Activated naive CD8-positive, alpha-beta T cell treated with anti-CD3 and anti-CD28 coated beads, Interleukin-2, amount 50 U/mL, for 24 hours (primary cell): ENCODE measurements at regions not wholly inside any gene's neighbourhood (a gene's known extent, or its start where the extent isn't known, plus 50 kb on each side); places are given as distances from the start of the nearest gene placed in this dataset.

Source experiments
- ATAC-seq: fragments of 150-1000 bp; cut with Tn5 transposase; one replicate; pipeline ENCODE4 v1.10.0; 2021
- DNase-seq: peaks from one replicate; pipeline ENCODE4 v3.0.0; 2021
- H3K27ac Mint-ChIP-seq: one replicate; pipeline ENCODE4 v1.8.0; 2021; ENCODE audit warnings: mild to moderate bottlenecking, mixed read lengths
- H3K27me3 Mint-ChIP-seq: one replicate; pipeline ENCODE4 v1.8.0; 2021; ENCODE audit warnings: mixed read lengths
- H3K36me3 Mint-ChIP-seq: one replicate; pipeline ENCODE4 v1.8.0; 2021; ENCODE audit warnings: low read depth, mixed read lengths
- H3K4me1 Mint-ChIP-seq: one replicate; pipeline ENCODE4 v1.8.0; 2021; ENCODE audit warnings: mixed read lengths
- H3K4me3 Mint-ChIP-seq: one replicate; pipeline ENCODE4 v1.8.0; 2021; ENCODE audit warnings: mild to moderate bottlenecking, moderate library complexity, mixed read lengths
- H3K9me3 Mint-ChIP-seq: one replicate; pipeline ENCODE4 v1.8.0; 2021; ENCODE audit warnings: mixed read lengths

DNA sequence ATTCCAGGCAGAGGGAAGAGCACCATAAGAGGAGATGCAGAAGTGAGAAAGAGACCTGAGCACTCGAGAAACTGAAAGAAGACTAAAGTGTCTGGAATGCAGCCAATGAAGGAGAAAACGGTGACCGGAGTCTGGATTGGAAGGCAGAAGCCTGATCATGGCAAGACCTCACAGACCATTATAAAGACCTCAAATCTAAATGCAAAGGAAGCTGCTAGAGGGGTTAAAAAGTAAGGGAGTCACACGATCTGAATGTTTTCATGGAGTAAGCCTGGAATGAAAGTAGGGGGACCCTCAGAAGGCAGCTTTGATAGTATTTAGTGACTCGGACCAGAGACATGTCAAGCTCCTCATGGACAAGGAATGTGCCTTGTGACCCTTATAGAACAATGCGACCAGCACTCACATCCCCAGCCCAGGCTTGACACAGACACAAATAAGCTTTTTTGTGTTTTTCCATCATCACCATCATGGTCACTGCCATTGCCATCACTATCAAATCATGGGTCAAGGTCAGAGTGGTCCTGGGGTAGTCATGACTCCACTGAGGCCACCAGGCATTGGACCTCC is 183.6 kb downstream of the SEC16B start:
- Mint-ChIP-seq H3K9me3 (no peaks in the 10 kb centered on the region), H3K36me3 (no peaks in the 10 kb centered on the region), H3K4me3 (no peak overlapping the region), H3K27ac (no peak overlapping the region), H3K4me1 (no peaks in the 10 kb centered on the region), H3K27me3 (no peaks in the 10 kb centered on the region)
- no peak for DNase-seq
- no peak for ATAC-seq

DNA sequence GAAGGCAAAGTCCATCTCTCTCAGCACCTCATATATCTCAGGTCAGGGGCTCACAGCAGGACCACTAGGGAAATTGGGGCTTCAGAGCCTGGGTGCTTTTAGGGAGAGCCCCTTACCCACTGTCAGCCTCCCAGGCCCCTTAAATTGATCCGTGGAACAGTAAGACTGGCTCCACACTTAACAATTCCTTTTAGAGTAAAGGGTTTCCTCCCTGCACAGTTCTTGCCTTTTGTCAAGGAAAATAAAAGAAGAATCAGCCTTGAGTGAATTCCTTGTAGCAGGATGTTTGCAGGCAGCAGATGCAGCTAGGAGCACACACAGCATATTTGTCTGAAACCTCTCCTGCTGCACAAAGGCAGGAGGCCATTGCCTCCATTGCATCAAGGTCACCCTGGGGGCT is 184.9 kb downstream of the SEC16B start:
- ATAC-seq: no peak

DNA sequence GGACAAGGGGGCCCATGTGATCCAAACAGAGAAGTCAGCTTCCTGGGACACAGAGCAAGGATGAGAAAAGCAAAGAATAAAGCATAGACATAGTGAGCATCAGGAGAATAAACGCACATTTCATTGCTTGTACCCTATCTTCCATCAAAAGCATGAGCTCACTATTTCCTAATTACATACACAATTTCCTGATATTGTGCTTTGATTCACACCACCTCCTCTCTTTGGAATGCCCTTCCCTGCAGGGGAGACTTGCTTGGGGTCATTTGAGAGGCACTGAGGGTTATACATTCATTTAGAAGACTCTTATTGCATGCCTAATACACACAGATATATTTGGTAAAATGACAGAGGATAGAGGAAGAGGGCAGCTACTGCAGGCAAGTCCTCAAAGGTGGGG is 185.4 kb downstream of the SEC16B start:
- ATAC-seq (no peak), DNase-seq (no peak)
- no peaks in the 10 kb centered on the region for H3K27me3 Mint-ChIP-seq
- H3K4me1 Mint-ChIP-seq: no peaks in the 10 kb centered on the region
- H3K27ac Mint-ChIP-seq: no peak overlapping the region
- H3K9me3 Mint-ChIP-seq: no peaks in the 10 kb centered on the region
- H3K36me3 Mint-ChIP-seq: no peaks in the 10 kb centered on the region
- no peak overlapping the region for H3K4me3 Mint-ChIP-seq

More for the DNA sequence above, 184.9 kb downstream of the SEC16B start:
- H3K4me1 Mint-ChIP-seq: no peaks in the 10 kb centered on the region
- no peak overlapping the region for H3K27ac Mint-ChIP-seq
- no peaks in the 10 kb centered on the region for H3K36me3 Mint-ChIP-seq
- no peak overlapping the region for H3K4me3 Mint-ChIP-seq
- DNase-seq: no peak
- no peaks in the 10 kb centered on the region for H3K27me3 Mint-ChIP-seq
- no peaks in the 10 kb centered on the region for H3K9me3 Mint-ChIP-seq

DNA sequence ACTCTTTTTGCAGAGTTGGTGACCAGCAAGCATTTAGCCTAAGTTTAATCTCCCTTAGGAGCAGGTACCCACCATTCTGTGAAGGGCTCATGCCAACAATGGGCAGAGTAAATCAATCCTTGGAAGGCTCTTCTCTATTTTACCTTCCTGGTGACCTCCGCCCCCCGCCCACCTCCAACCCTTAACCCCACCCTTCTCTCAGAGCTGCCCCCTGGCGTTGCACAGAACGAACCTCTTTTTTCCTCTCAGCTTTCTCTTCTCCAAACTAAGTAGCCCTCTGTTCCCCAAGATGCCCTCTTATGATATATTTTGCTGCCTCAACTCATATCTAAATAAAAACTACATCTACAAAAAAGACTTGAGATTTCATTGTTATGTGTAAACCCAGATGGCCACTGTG is 186.8 kb downstream of the SEC16B start:
- DNase-seq: no peak
- Mint-ChIP-seq H3K4me3 (no peak overlapping the region), H3K9me3 (no peaks in the 10 kb centered on the region), H3K27me3 (no peaks in the 10 kb centered on the region), H3K36me3 (no peaks in the 10 kb centered on the region), H3K27ac (no peak overlapping the region), H3K4me1 (no peaks in the 10 kb centered on the region)
- no peak for ATAC-seq

DNA sequence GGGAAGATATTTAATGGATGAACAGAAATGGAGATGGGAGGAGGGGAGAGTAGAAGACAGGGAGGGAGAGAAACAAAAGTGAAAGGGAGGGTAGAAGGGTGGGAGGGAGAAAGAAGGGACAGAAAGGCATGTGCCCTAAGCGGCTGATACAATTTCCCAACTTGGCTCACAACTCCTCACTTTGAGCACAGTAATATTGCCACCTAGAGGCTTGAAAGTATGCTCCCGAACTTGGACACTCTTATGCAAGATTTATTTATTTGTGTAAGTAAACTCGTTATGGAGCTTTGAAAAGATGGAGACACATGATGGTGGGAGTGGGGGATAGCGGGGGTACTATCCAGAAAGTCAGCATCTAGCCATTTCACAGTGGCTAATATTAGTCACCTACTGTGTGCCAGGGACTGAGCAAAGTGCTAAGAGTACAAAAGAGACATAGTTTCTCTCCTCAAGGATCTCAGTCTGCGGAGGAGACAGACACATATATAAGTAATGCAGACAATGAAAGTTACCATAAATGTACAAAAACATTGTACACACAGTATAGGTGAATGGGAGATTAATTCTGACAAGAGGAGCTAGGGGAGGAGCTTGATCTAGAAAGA is 189.7 kb downstream of the SEC16B start:
- no peak for DNase-seq
- ATAC-seq: no peak
- peaks cover 8% of the 10 kb centered on the region for H3K9me3 Mint-ChIP-seq
- H3K4me3 Mint-ChIP-seq: no peak overlapping the region
- H3K4me1 Mint-ChIP-seq: no peaks in the 10 kb centered on the region
- H3K27ac Mint-ChIP-seq: no peak overlapping the region
- peaks cover 1% of the 10 kb centered on the region for H3K27me3 Mint-ChIP-seq
- H3K36me3 Mint-ChIP-seq: no peaks in the 10 kb centered on the region

DNA sequence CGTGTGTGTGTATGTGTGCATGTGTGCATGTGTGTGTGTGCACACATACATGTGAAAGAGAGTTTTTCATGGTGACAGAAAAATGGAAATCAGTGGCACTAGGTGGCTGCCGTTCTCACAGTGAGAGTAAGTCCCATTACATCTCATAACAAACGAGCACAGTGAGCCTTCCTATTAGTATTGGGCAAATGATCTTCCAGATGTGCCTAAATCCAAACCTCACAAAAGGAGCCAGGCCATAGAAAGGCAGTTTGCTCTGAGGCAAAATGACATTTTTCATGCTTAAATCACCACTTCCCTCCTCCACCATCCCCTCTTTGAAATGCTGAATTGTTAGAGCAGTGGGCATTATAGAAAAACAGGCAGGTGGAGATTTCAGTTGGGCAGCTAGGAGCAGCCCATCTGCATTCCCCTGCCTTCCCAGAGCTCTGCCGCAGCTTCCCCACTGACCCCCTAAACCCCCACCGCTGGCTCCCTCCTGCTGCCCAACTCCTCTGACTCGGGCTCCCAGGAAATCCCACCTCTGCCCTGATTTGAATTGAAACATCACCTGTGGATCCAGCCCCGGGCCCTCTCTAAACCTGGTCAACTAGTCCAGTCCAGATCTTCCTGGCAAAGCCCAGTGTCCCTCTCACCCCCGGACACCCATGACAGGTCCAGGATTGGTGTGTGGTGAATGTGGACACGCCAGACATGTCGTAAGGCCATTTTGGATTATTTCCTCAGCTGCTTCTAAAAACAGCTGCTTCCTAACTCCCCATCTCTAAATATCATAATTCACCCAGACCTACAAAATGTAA is 190.5 kb downstream of the SEC16B start:
- H3K9me3 Mint-ChIP-seq: peaks cover 11% of the 10 kb centered on the region
- no peak overlapping the region for H3K4me3 Mint-ChIP-seq
- no peaks in the 10 kb centered on the region for H3K36me3 Mint-ChIP-seq
- peaks cover 1% of the 10 kb centered on the region for H3K27me3 Mint-ChIP-seq
- no peak for DNase-seq
- H3K4me1 Mint-ChIP-seq: no peaks in the 10 kb centered on the region
- no peak overlapping the region for H3K27ac Mint-ChIP-seq
- ATAC-seq: no peak

DNA sequence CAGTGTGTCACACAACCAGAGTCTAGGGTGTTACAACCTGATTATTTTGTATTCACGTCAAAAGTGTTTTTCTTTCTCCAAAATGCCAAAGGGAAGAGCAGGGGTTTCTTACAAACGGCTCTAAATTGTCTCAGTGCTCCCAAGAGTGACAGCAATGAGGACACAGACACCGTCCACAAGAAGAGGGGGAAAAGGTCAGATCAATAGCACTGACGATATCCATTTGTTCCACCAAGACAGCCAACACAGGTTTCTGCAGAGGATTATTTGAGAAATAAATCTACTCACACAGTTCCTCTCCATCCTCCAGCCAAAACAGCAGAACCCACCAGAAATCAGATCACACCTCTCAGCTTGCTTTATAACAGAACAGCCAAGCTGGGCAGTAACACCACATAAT is 193.9 kb downstream of the SEC16B start:
- Mint-ChIP-seq H3K9me3 (peaks cover 23% of the 10 kb centered on the region), H3K36me3 (no peaks in the 10 kb centered on the region), H3K4me1 (no peaks in the 10 kb centered on the region), H3K27me3 (peaks cover 1% of the 10 kb centered on the region), H3K4me3 (no peak overlapping the region), H3K27ac (no peak overlapping the region)
- DNase-seq (no peak), ATAC-seq (no peak)

DNA sequence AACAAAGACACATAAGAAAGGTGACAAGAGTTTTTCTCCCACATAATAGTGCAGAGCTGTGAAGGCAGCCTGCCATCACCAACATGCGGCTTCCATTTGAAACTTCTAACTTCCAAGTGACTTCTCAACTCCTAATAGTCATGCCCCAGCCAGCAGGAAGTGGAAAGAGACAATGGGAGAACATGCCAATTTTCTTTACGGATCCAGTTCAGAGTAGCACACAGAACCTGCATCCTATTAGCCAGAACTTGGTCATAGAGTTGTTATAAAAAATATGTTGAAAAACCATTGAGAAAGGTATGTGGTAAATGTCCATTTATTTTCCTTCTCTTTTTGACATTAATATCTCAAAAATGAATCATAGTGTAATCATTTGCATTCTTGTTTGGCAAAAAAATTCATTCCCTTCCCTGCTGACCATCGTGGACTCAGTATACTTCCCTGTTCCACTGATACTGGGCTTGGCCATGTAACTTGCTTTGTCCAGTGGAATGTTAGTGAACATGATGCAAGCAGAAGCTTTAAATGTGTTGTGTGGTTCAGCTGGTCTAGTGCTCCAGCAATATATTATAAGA is 197.4 kb downstream of the SEC16B start:
- Mint-ChIP-seq H3K27ac (no peak overlapping the region), H3K9me3 (peaks cover 23% of the 10 kb centered on the region), H3K4me3 (no peak overlapping the region), H3K4me1 (no peaks in the 10 kb centered on the region), H3K27me3 (no peaks in the 10 kb centered on the region), H3K36me3 (no peaks in the 10 kb centered on the region)
- ATAC-seq (no peak), DNase-seq (no peak)

DNA sequence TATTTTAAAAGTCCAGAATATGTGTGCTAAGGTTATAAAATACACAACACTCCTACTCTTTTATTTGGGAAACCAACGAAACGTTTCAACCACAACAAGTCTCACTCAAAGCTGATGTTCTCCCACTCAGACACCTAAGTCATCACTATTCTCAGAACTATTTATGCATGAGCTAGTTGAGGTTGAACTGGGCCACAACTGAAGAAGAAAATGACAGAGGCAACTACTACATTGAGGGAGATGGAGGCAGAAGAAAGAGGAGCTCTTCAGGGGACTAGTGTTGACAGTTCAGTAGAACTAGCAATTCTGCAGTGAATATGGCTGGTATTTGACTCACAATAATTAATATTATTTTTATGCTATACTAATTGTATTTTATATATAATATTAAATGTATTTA is 198.2 kb downstream of the SEC16B start:
- no peak overlapping the region for H3K27ac Mint-ChIP-seq
- H3K9me3 Mint-ChIP-seq: peaks cover 23% of the 10 kb centered on the region

DNA sequence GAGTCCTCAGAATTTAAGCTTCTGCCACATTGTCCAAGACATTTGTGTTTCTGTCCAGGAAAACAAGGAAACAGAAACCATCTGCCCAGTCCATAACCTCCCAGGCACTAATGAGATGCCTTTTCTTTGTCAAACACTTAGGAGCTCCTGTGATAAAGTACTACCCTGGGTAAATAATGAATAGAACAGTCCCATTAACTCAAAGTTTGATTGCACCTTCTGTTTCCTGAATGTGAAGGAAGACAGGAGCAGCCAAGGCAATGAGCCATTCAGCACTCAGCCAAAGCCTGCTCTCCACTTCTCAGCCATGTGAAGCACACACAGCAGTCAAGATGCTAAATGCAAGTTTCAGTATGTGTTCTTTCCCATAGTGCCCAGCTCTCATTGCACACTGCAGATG is 199.8 kb downstream of the SEC16B start:
- no peaks in the 10 kb centered on the region for H3K4me1 Mint-ChIP-seq
- no peak overlapping the region for H3K4me3 Mint-ChIP-seq
- no peak for ATAC-seq
- DNase-seq: no peak
- peaks cover 14% of the 10 kb centered on the region for H3K9me3 Mint-ChIP-seq
- no peaks in the 10 kb centered on the region for H3K36me3 Mint-ChIP-seq
- no peak overlapping the region for H3K27ac Mint-ChIP-seq
- H3K27me3 Mint-ChIP-seq: no peaks in the 10 kb centered on the region

More for the DNA sequence above, 198.2 kb downstream of the SEC16B start:
- no peak for ATAC-seq
- Mint-ChIP-seq H3K27me3 (no peaks in the 10 kb centered on the region), H3K4me1 (no peaks in the 10 kb centered on the region), H3K4me3 (no peak overlapping the region), H3K36me3 (no peaks in the 10 kb centered on the region)
- no peak for DNase-seq

DNA sequence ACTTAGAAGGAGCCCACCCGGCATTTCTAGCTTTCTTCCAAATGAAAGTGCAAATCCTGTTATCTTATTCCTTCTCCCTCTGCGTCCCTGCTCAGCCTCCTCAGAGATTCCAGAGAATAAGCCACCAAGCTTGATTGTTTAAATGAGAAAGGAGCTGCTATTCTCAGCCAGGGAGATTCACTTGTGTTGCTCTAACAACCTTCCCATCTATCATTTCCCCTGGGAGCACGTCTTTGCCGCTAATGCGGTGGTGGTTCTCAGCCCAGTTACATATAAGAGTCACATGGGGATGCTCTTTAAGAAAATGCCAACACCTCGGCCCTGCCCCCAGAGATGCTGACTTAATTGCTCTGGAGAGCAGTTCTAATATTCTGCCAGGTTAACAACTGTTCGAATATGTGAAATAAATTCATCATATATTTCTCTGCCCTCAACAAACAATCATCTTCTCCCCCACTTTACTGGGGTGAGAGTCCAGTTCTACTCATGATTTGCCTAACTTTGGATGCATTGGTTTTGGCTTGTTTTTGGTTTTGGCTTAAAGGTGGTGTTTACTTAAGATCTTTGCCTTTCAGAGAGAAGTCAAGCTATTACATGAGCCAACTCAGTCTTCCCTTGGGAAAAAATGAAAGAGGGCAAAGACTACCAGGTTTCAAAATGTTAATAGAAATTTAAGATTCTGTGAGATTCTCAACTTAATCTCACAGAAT is 213.9 kb downstream of the SEC16B start:
- Mint-ChIP-seq H3K4me1 (no peaks in the 10 kb centered on the region), H3K27me3 (no peaks in the 10 kb centered on the region), H3K27ac (no peak overlapping the region), H3K9me3 (peaks cover 17% of the 10 kb centered on the region), H3K36me3 (no peaks in the 10 kb centered on the region), H3K4me3 (no peak overlapping the region)
- DNase-seq: no peak
- no peak for ATAC-seq

DNA sequence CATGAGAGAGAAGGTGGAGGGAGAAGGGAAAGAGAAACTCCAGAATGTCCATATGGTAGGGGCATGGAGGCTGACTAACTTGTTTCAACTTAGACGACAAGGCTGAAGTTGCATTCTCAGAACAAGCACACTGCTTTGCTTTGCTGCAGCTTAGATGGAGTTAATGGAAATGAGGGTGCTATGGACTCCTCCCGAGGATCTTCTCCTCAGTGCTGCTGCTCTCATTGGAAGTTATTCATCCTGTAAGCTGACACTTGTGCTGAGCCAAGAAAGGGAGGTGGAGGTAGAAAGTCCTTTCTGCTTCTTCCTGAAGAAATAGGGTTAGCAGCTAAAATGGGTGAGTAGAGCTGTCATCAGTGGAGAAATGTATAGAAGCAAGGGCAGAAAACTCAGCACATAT is 215.3 kb downstream of the SEC16B start:
- Mint-ChIP-seq H3K27ac (no peak overlapping the region), H3K27me3 (no peaks in the 10 kb centered on the region), H3K36me3 (no peaks in the 10 kb centered on the region), H3K9me3 (peaks cover 17% of the 10 kb centered on the region), H3K4me3 (no peak overlapping the region), H3K4me1 (no peaks in the 10 kb centered on the region)
- DNase-seq (no peak), ATAC-seq (no peak)

DNA sequence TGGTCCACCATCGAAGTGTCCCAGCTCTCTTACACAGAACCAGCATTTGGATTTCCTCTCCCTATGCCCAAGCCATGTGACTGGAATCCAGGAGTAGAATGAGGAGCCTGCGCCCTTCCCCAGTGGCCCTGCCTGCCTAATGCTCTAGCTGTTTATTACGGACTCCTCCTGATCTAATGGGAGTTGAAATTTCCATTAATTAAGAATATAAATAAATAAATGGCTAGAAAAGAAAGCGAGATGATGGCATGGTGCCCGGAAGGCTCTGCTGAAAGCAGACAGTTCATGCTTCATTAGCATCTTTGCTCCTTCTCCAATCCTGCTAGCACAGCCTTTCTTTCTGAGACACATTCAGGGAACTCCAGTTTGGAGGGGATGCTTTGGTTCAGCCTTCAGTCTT is 216.2 kb downstream of the SEC16B start:
- DNase-seq (no peak), ATAC-seq (no peak)
- Mint-ChIP-seq H3K4me1 (no peaks in the 10 kb centered on the region), H3K4me3 (no peak overlapping the region), H3K9me3 (peaks cover 12% of the 10 kb centered on the region), H3K27me3 (no peaks in the 10 kb centered on the region), H3K27ac (no peak overlapping the region), H3K36me3 (no peaks in the 10 kb centered on the region)

DNA sequence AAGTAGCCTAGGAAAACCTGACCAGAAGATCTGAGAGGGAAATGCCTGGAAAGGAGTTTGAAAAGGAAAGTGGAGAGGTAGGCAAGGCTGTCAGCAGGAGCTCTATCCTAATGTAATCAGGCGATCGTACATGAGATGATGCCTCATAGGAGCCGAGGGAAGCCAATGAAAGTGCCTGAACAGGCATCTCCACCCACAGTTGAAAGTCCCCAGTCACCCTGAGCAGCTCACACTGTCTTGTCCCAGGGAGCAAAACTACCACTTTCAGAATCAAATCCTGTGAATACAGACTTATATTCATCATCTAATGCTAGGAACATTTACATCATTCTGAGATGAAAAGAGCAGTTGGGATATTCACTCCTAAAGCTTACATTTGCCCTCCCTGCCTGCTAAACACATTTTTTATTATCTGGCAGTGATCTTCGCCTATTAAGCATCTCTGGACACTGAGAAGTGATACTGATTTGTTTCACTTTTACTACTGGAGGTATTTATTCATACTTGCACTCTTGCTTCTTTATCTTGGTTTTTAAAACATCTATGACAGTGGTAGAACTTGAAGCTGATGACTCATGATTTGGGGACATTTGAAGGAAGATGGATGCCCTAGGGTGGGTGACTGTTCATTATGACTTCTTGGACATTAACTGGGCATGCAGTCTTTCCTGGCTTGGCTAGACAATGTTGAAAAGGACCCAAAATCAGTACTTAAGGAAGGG is 221.6 kb downstream of the SEC16B start:
- Mint-ChIP-seq H3K4me3 (no peak overlapping the region), H3K27me3 (no peaks in the 10 kb centered on the region), H3K4me1 (no peaks in the 10 kb centered on the region), H3K36me3 (no peaks in the 10 kb centered on the region), H3K27ac (no peak overlapping the region), H3K9me3 (peaks cover 4% of the 10 kb centered on the region)
- ATAC-seq (no peak), DNase-seq (no peak)
